Mesothelial cell of epicardium (in vitro differentiated cells): ENCODE measurements at regions not wholly inside any gene's neighbourhood (a gene's known extent, or its start where the extent isn't known, plus 50 kb on each side); places are given as distances from the start of the nearest gene placed in this dataset.

Experiments
- DNase-seq, 2 experiments: peaks; one replicate each; pipeline ENCODE4 v3.0.0; 2021; ENCODE audit warnings: low spot score in 2 of 2; ENCODE audit not compliant: unreplicated experiment in 2 of 2
- H3K27ac Mint-ChIP-seq: 2 replicates; pipeline ENCODE4 v1.8.0; 2021; ENCODE audit warnings: mixed read lengths
- H3K27me3 Mint-ChIP-seq: 2 replicates; pipeline ENCODE4 v1.8.0; 2021; ENCODE audit warnings: low read depth, mixed read lengths
- H3K36me3 Mint-ChIP-seq: 2 replicates; pipeline ENCODE4 v1.8.0; 2021; ENCODE audit warnings: mixed read lengths
- H3K4me1 Mint-ChIP-seq: 2 replicates; pipeline ENCODE4 v1.8.0; 2021; ENCODE audit warnings: mixed read lengths
- H3K4me3 Mint-ChIP-seq: 2 replicates; pipeline ENCODE4 v1.8.0; 2021; ENCODE audit warnings: mild to moderate bottlenecking, moderate library complexity, mixed read lengths
- H3K9me3 Mint-ChIP-seq: 2 replicates; pipeline ENCODE4 v1.8.0; 2021; ENCODE audit warnings: mixed read lengths
- TF ChIP-seq, protein P1 (sequence below): fragments of 200-600 bp; sonication (generic); IDR thresholded peaks from one replicate; pipeline ENCODE4 v1.5.0; 2021; ENCODE audit warnings: antibody characterized with exemption; ENCODE audit not compliant: unreplicated experiment

DNA sequence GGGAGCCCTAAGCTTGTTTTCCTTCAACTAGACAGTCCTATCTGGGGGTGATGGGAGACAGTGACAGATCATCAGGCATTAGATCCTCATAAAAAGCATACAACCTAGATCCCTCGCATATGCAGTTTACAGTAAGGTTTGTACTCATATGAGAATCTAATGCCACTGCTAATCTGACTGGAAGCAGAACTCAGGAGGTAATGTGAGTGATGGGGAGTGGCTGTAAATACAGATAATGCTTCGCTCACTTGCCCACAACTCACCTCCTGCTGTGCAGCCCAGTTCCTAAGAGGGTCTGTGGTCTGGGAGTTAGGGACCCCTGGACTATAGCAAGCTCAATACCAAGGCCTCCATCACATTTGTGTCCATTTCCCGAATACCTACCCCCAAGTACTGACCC lies 260.5 kb downstream of the CDK5RAP2 start:
- no peaks in the 10 kb centered on the region for H3K36me3 Mint-ChIP-seq
- no peaks in the 10 kb centered on the region for H3K4me1 Mint-ChIP-seq
- H3K27ac Mint-ChIP-seq, result no peak overlapping the region
- no peak overlapping the region for H3K4me3 Mint-ChIP-seq
- DNase-seq, result no peak
- H3K27me3 Mint-ChIP-seq, result peaks cover 30% of the 10 kb centered on the region
- TF ChIP-seq, protein P1, sequence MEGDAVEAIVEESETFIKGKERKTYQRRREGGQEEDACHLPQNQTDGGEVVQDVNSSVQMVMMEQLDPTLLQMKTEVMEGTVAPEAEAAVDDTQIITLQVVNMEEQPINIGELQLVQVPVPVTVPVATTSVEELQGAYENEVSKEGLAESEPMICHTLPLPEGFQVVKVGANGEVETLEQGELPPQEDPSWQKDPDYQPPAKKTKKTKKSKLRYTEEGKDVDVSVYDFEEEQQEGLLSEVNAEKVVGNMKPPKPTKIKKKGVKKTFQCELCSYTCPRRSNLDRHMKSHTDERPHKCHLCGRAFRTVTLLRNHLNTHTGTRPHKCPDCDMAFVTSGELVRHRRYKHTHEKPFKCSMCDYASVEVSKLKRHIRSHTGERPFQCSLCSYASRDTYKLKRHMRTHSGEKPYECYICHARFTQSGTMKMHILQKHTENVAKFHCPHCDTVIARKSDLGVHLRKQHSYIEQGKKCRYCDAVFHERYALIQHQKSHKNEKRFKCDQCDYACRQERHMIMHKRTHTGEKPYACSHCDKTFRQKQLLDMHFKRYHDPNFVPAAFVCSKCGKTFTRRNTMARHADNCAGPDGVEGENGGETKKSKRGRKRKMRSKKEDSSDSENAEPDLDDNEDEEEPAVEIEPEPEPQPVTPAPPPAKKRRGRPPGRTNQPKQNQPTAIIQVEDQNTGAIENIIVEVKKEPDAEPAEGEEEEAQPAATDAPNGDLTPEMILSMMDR, result no peak
- peaks cover 6% of the 10 kb centered on the region for H3K9me3 Mint-ChIP-seq

DNA sequence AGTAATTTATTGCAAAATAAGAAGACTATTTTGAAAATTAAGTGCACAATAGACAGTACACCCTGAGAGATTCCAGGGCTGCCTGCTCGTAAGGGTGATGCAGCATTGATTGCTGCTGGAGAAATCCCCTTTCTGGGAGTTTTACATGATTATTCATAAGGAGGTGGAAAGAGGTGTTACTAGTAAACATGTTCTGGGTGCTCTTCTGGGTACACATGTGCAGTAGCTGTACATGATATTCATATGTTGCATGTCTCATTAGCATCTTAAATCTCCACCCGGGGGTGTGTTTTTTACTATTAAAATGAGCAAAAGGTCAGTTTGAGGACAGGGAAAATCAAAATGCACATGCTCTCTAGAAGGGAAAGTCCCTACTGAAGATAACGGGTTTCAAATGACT lies 264.8 kb downstream of the CDK5RAP2 start:
- no peaks in the 10 kb centered on the region for H3K4me1 Mint-ChIP-seq
- H3K9me3 Mint-ChIP-seq, result peaks cover 14% of the 10 kb centered on the region
- no peak overlapping the region for H3K4me3 Mint-ChIP-seq
- TF ChIP-seq, protein P1, result no peak
- H3K27ac Mint-ChIP-seq, result no peak overlapping the region
- no peaks in the 10 kb centered on the region for H3K36me3 Mint-ChIP-seq
- no peak for DNase-seq
- H3K27me3 Mint-ChIP-seq, result peaks cover 15% of the 10 kb centered on the region

DNA sequence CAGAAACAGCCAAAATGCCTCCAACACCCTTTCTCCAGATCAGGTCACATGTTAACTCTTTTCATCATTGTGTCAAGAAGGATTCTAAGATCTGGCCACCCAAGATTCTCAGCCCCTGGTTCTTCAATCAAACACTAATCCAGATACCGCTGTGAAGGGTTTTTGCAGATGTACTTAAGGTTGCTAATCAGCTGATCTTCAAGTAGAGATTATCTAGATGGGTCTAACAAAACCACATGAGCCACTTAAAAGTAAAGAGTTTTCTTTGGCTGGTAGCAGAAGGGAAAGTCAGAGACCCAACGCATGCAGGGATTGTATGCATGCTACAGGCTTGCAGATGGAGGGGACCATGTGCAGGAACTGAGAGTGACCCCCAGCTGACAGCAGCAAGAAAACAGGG lies 267.9 kb downstream of the CDK5RAP2 start:
- H3K4me1 Mint-ChIP-seq, result no peaks in the 10 kb centered on the region
- no peak overlapping the region for H3K4me3 Mint-ChIP-seq
- TF ChIP-seq, protein P1, result no peak
- peaks cover 21% of the 10 kb centered on the region for H3K27me3 Mint-ChIP-seq
- no peaks in the 10 kb centered on the region for H3K36me3 Mint-ChIP-seq
- DNase-seq, result no peak
- H3K27ac Mint-ChIP-seq, result no peak overlapping the region
- peaks cover 14% of the 10 kb centered on the region for H3K9me3 Mint-ChIP-seq

DNA sequence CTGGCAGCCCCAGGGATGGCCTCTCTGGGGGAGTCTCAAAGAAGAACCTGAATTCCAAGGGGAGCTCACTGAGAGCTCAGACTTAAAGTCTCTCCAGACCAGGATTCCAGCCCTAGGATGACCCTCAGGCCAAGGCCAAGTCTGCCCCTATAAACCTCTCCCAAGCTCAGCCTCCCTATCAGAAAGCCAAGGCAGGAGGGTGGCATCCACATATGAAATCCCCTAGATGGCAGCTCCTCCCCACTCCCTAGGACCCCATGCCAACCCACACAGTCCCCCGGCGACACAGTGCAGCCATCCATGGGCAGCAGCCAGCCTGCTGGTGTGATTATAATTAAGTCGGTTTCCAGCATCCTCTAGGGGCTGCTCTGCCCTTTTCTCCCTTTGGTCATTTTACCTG lies 269.9 kb downstream of the CDK5RAP2 start:
- H3K36me3 Mint-ChIP-seq, result no peaks in the 10 kb centered on the region
- H3K9me3 Mint-ChIP-seq, result peaks cover 12% of the 10 kb centered on the region
- H3K4me1 Mint-ChIP-seq, result no peaks in the 10 kb centered on the region
- no peak overlapping the region for H3K27ac Mint-ChIP-seq
- DNase-seq, result no peak
- no peak overlapping the region for H3K4me3 Mint-ChIP-seq
- H3K27me3 Mint-ChIP-seq, result peaks cover 29% of the 10 kb centered on the region
- TF ChIP-seq, protein P1, result no peak

DNA sequence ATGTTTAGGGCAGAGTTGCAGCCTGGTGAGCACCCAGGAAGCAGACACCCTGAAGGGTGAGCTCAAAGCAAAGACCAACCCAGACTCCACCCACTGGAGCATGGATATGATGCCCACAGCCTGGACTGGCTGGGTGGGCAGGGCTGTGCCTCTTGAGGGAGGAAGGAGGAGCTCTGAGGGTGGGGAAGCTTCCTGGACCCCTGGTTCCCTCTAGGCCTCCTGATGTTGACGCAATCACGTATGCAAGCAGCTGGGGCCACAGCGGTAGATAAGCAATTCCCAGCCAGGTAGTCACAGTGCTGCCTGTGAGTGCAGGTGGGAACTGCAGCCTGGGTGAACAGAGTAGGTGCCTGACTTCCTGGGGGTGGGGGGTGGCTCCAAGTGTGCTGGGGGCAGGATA lies 271.5 kb downstream of the CDK5RAP2 start:
- Mint-ChIP-seq H3K4me1 (no peaks in the 10 kb centered on the region), H3K27me3 (peaks cover 29% of the 10 kb centered on the region), H3K4me3 (no peak overlapping the region), H3K9me3 (peaks cover 5% of the 10 kb centered on the region), H3K27ac (no peak overlapping the region), H3K36me3 (no peaks in the 10 kb centered on the region)
- DNase-seq, result no peak
- TF ChIP-seq, protein P1, result no peak

DNA sequence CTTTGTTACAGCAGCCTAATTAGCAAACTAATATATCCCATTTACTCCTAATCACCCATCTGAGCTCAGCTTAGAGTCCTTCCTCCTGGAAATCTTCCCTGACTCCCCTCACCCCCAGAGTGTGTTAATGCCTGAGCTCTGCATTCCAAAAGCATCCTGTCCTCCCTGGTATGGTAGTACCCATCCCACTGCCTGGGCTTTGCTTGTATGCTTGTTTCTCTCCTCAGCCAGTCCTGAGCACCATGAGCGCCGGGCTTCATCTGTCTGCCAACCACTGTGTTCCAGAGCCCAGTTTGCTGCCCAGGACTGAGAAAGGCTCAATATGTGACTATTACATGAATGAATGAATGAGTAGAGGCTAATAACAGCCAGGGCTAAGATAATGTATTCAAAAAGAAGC lies 272.4 kb downstream of the CDK5RAP2 start:
- H3K9me3 Mint-ChIP-seq, result peaks cover under 1% of the 10 kb centered on the region
- TF ChIP-seq, protein P1, result no peak
- peaks cover 36% of the 10 kb centered on the region for H3K27me3 Mint-ChIP-seq
- DNase-seq, result no peak
- H3K36me3 Mint-ChIP-seq, result no peaks in the 10 kb centered on the region
- H3K4me1 Mint-ChIP-seq, result no peaks in the 10 kb centered on the region
- H3K27ac Mint-ChIP-seq, result no peak overlapping the region
- H3K4me3 Mint-ChIP-seq, result no peak overlapping the region
